Neural cell (in vitro differentiated cells): ENCODE measurements at regions not wholly inside any gene's neighbourhood (a gene's known extent, or its start where the extent isn't known, plus 50 kb on each side); places are given as distances from the start of the nearest gene placed in this dataset.

Experiments used
- CTCF ChIP-seq: fragments of 450-650 bp; IDR thresholded peaks from 2 replicates; pipeline ENCODE4 v1.5.1; 2014; ENCODE audit warnings: antibody characterized with exemption, mild to moderate bottlenecking, moderate library complexity; ENCODE audit not compliant: poor library complexity, severe bottlenecking
- EP300 ChIP-seq: fragments of 450-650 bp; conservative IDR thresholded peaks from 2 replicates; pipeline ENCODE4 v1.6.1; 2014; ENCODE audit warnings: antibody characterized with exemption, mild to moderate bottlenecking, moderate library complexity; ENCODE audit not compliant: poor library complexity, severe bottlenecking
- EZH2 ChIP-seq: fragments of 200-600, 300-800 bp; shearing (Covaris generic), sonication (generic); IDR thresholded peaks from 2 replicates; pipeline ENCODE4 v1.6.1; 2014; ENCODE audit warnings: antibody characterized with exemption, low read length, borderline replicate concordance, mild to moderate bottlenecking; ENCODE audit not compliant: insufficient read depth, poor library complexity, severe bottlenecking
- MXI1 ChIP-seq: fragments of 450-650 bp; conservative IDR thresholded peaks from 2 replicates; pipeline ENCODE4 v1.6.1; 2014; ENCODE audit warnings: antibody characterized with exemption, mild to moderate bottlenecking; ENCODE audit not compliant: poor library complexity, severe bottlenecking
- POLR2AphosphoS5 ChIP-seq: IDR thresholded peaks from 2 replicates; pipeline ENCODE4 v1.6.1; 2012
- REST ChIP-seq: IDR thresholded peaks from 2 replicates; pipeline ENCODE4 v1.6.1; 2012; ENCODE audit warnings: borderline replicate concordance

GRCh38 chr12:13536219-13536910, 339.8 kb downstream of the EMP1 start:
- TF ChIP-seq REST (no peak), EZH2 (no peak), POLR2AphosphoS5 (no peak), CTCF (no peak), EP300 (no peak), MXI1 (no peak)
